CD14-positive monocyte (primary cell): ENCODE measurements at regions not wholly inside any gene's neighbourhood (a gene's known extent, or its start where the extent isn't known, plus 50 kb on each side); places are given as distances from the start of the nearest gene placed in this dataset.

Experiments used
- DNase-seq, 3 donors: peaks; one replicate each; pipeline ENCODE4 v3.0.0-alpha.2; 2011 to 2022
- H2AFZ ChIP-seq: 2 replicates; pipeline ENCODE4 v1.6.0; 2012; ENCODE audit warnings: mild to moderate bottlenecking, low read depth, low read length, inconsistent platforms; ENCODE audit not compliant: insufficient read depth, poor library complexity, severe bottlenecking
- H3K27ac ChIP-seq, 2 donors: 1 replicate in 1 of 2; 2 replicates in 1 of 2; pipeline ENCODE4 v1.5.1; 2012 to 2013; ENCODE audit warnings: low read length in 2 of 2, control low read depth in 1 of 2, inconsistent platforms in 1 of 2, low read depth in 1 of 2, mild to moderate bottlenecking in 1 of 2
- H3K27me3 ChIP-seq, 2 donors: one replicate each; pipeline versions ENCODE4 v1.6.0 to v1.6.1; 2011 to 2013; ENCODE audit warnings: low read length in 2 of 2; ENCODE audit not compliant: control insufficient read depth in 2 of 2, insufficient read depth in 2 of 2
- H3K36me3 ChIP-seq, 2 donors: replicated peaks in 1 of 2; 1 replicate in 1 of 2; 2 replicates in 1 of 2; pipeline versions ENCODE4 v1.5.1 to v1.6.1; 2012 to 2013; ENCODE audit warnings: low read length in 2 of 2, control low read depth in 1 of 2, inconsistent platforms in 1 of 2, mild to moderate bottlenecking in 1 of 2; ENCODE audit not compliant: insufficient read depth in 2 of 2, control insufficient read depth in 1 of 2
- H3K4me1 ChIP-seq, 2 donors: 1 replicate in 1 of 2; 2 replicates in 1 of 2; pipeline versions ENCODE4 v1.5.1 to v1.6.1; 2012 to 2013; ENCODE audit warnings: low read length in 2 of 2, control low read depth in 1 of 2, inconsistent platforms in 1 of 2, mild to moderate bottlenecking in 1 of 2, moderate library complexity in 1 of 2; ENCODE audit not compliant: insufficient read depth in 2 of 2, control insufficient read depth in 1 of 2
- H3K4me2 ChIP-seq: replicated peaks from 2 replicates; pipeline ENCODE3; 2012; ENCODE audit warnings: low read length, moderate library complexity, mild to moderate bottlenecking; ENCODE audit not compliant: poor library complexity, severe bottlenecking; ENCODE audit errors: extremely low read depth
- H3K4me3 ChIP-seq, 3 experiments: fragments of 200-600 bp in 1 of 3; sonication (generic) in 1 of 3; replicated peaks in 1 of 3; 1 replicate in 2 of 3; 2 replicates in 1 of 3; pipeline ENCODE4 v1.5.1; 2011 to 2013; ENCODE audit warnings: low read length in 3 of 3, mild to moderate bottlenecking in 3 of 3, control low read depth in 2 of 3, low read depth in 2 of 3, inconsistent platforms in 1 of 3, moderate library complexity in 1 of 3
- H3K79me2 ChIP-seq: 2 replicates; pipeline ENCODE4 v1.6.0; 2012; ENCODE audit warnings: mild to moderate bottlenecking, control low read depth, inconsistent platforms, low read length, moderate library complexity; ENCODE audit not compliant: insufficient read depth
- H3K9ac ChIP-seq: 2 replicates; pipeline ENCODE4 v1.6.0; 2017; ENCODE audit warnings: low read length, mild to moderate bottlenecking; ENCODE audit not compliant: insufficient read depth, poor library complexity, severe bottlenecking
- H3K9me3 ChIP-seq, 2 donors: replicated peaks in 1 of 2; 1 replicate in 1 of 2; 2 replicates in 1 of 2; pipeline versions ENCODE4 v1.5.1 to v1.6.1; 2012 to 2013; ENCODE audit warnings: low read length in 2 of 2, control low read depth in 1 of 2; ENCODE audit not compliant: control insufficient read depth in 1 of 2, insufficient read depth in 1 of 2
- H4K20me1 ChIP-seq: 2 replicates; pipeline ENCODE4 v1.6.0; 2012; ENCODE audit warnings: mild to moderate bottlenecking, low read length, control low read depth, moderate library complexity; ENCODE audit not compliant: insufficient read depth
- H3K27ac Mint-ChIP-seq, 7 donors: one replicate each; pipeline ENCODE4 v1.8.0; 2020; ENCODE audit warnings: mild to moderate bottlenecking in 7 of 7, mixed read lengths in 7 of 7, moderate library complexity in 6 of 7, inconsistent platforms in 2 of 7
- H3K27me3 Mint-ChIP-seq, 3 donors: one replicate each; pipeline ENCODE4 v1.8.0; 2021 to 2022; ENCODE audit warnings: low read depth in 3 of 3, mild to moderate bottlenecking in 3 of 3, mixed read lengths in 3 of 3, moderate library complexity in 3 of 3, inconsistent platforms in 1 of 3
- H3K36me3 Mint-ChIP-seq, 2 donors: one replicate each; pipeline ENCODE4 v1.8.0; 2020; ENCODE audit warnings: mixed read lengths in 2 of 2, inconsistent platforms in 1 of 2, mild to moderate bottlenecking in 1 of 2
- H3K4me1 Mint-ChIP-seq: one replicate; pipeline ENCODE4 v1.8.0; 2020; ENCODE audit warnings: mild to moderate bottlenecking, mixed read lengths
- H3K4me3 Mint-ChIP-seq, 2 donors: one replicate each; pipeline ENCODE4 v1.8.0; 2020; ENCODE audit warnings: mild to moderate bottlenecking in 2 of 2, mixed read lengths in 2 of 2, moderate library complexity in 1 of 2
- H3K9me3 Mint-ChIP-seq, 7 donors: one replicate each; pipeline ENCODE4 v1.8.0; 2020 to 2022; ENCODE audit warnings: mixed read lengths in 7 of 7, mild to moderate bottlenecking in 6 of 7, moderate library complexity in 6 of 7, inconsistent platforms in 2 of 7
- WGBS: methylation state at CpG from one replicate; pipeline ENCODE4 v1.1.5; 2013; ENCODE audit warnings: missing lambda C conversion rate; ENCODE audit not compliant: insufficient coverage; 5-methylcytosine and 5-hydroxymethylcytosine counted together
- intact Hi-C, 2 donors: fragments of 100-400 bp; cut with micrococcal nuclease; formaldehyde crosslinking; loops; one replicate each; pipeline versions ENCODE4 v1.15.0 to v1.15.1; 2023
- TF ChIP-seq, protein P1 (sequence below): fragments of 200-600 bp; IDR thresholded peaks from one replicate; pipeline ENCODE4 v1.8.0; 2022; ENCODE audit warnings: antibody characterized with exemption, mild to moderate bottlenecking

DNA sequence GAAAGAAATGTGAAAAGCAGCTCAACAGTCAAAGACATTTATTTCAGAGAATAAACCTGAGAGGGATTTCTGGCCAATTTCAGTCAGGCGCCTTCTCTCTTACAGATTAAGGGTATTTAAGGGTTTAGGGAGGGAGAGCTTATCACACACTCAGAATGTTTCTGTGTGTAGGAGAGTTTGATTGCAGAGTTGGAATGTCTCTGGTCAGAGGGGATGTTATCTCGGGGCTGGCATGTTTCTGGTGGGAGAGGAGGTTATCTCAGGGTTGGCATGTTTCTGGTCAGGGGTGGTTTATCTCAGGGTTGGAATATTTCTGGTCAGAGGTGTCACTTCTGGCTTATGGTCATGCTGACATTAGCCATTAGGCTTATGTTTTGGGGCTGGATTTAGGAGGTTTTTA lies 1920.5 kb upstream of the PCDH7 start:
- Mint-ChIP-seq H3K4me1 (no peaks in the 10 kb centered on the region), H3K27ac (peak overlapping the region in 1 of 7 donors; percentile 9), H3K4me3 (no peak overlapping the region), H3K36me3 (no peaks in the 10 kb centered on the region), H3K9me3 (no peaks in the 10 kb centered on the region), H3K27me3 (no peaks in the 10 kb centered on the region)
- Histone ChIP-seq H4K20me1 (no peaks in the 10 kb centered on the region), H3K79me2 (no peaks in the 10 kb centered on the region), H3K9ac (no peak overlapping the region), H3K9me3 (no peaks in the 10 kb centered on the region), H2AFZ (no peak overlapping the region), H3K4me2 (no peak overlapping the region), H3K27me3 (no peaks in the 10 kb centered on the region), H3K27ac (no peak overlapping the region), H3K36me3 (no peaks in the 10 kb centered on the region), H3K4me3 (no peak overlapping the region), H3K4me1 (no peaks in the 10 kb centered on the region)
- TF ChIP-seq, protein P1, sequence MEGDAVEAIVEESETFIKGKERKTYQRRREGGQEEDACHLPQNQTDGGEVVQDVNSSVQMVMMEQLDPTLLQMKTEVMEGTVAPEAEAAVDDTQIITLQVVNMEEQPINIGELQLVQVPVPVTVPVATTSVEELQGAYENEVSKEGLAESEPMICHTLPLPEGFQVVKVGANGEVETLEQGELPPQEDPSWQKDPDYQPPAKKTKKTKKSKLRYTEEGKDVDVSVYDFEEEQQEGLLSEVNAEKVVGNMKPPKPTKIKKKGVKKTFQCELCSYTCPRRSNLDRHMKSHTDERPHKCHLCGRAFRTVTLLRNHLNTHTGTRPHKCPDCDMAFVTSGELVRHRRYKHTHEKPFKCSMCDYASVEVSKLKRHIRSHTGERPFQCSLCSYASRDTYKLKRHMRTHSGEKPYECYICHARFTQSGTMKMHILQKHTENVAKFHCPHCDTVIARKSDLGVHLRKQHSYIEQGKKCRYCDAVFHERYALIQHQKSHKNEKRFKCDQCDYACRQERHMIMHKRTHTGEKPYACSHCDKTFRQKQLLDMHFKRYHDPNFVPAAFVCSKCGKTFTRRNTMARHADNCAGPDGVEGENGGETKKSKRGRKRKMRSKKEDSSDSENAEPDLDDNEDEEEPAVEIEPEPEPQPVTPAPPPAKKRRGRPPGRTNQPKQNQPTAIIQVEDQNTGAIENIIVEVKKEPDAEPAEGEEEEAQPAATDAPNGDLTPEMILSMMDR, result no peak
- 50% methylated on average over 1 of the region's 2 CpGs for whole genome bisulfite sequencing
- no peak for DNase-seq
- intact Hi-C loops, result no loop called here

DNA sequence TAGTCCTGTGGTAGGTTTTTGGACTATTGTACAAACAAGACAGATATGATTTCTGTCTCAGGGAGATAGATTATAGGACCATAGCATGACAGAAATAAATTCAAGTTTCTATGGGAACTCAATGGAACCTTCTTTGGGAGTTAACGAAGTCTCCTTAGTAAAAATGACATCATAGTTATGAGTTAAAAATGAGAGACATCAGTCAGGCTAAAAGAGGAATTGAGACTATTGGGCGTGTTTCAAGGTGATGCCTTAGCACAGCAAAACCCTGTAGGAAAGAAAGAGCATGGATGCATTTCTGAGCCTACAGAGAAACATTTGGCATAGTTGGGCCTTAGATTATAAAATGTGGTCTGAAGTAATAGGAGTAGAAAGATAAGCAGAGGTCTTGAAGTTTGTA lies 1909.1 kb upstream of the PCDH7 start:
- Histone ChIP-seq H3K9ac (no peak overlapping the region), H3K4me1 (no peaks in the 10 kb centered on the region), H3K79me2 (no peaks in the 10 kb centered on the region), H3K36me3 (no peaks in the 10 kb centered on the region), H3K4me3 (no peak overlapping the region), H3K9me3 (peaks cover 0 to 13% of the 10 kb centered on the region in 2 donors), H4K20me1 (no peaks in the 10 kb centered on the region), H3K27me3 (no peaks in the 10 kb centered on the region), H3K4me2 (no peak overlapping the region), H2AFZ (no peak overlapping the region), H3K27ac (no peak overlapping the region)
- peaks cover 0 to 8% (median 4%) of the 10 kb centered on the region in 7 donors for H3K9me3 Mint-ChIP-seq
- H3K27me3 Mint-ChIP-seq, result no peaks in the 10 kb centered on the region
- H3K27ac Mint-ChIP-seq, result no peak overlapping the region
- no peak for DNase-seq
- no peaks in the 10 kb centered on the region for H3K4me1 Mint-ChIP-seq
- H3K36me3 Mint-ChIP-seq, result no peaks in the 10 kb centered on the region
- intact Hi-C loops, result no loop called here
- WGBS, result 63% methylated on average over 2 of the region's 2 CpGs
- no peak overlapping the region for H3K4me3 Mint-ChIP-seq
- TF ChIP-seq, protein P1, result no peak
